ENCODE measurements at regions not wholly inside any gene's neighbourhood (a gene's known extent, or its start where the extent isn't known, plus 50 kb on each side); places are given as distances from the start of the nearest gene placed in this dataset.

DNA sequence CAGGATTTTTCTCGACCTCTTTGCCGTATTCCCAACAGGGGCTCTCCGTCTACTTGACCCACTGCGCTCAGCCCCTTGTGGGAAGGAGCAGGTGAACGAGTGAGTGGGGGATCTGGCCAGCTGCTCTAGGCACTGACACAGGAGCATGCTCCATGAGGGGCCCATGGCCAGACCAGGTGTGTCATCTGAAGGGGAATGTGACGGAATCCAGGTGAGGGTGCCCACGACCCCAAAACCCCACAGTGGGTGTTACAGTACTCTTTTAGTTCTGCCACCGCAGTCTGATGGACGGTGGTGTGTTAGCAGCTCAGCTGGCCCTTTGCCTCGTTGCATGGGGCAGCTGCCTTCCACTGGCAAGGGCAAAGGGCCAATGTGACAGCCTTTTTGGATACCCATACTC is 601.4 kb upstream of the NCAM2 start:
- TF ChIP-seq, protein P1, sequence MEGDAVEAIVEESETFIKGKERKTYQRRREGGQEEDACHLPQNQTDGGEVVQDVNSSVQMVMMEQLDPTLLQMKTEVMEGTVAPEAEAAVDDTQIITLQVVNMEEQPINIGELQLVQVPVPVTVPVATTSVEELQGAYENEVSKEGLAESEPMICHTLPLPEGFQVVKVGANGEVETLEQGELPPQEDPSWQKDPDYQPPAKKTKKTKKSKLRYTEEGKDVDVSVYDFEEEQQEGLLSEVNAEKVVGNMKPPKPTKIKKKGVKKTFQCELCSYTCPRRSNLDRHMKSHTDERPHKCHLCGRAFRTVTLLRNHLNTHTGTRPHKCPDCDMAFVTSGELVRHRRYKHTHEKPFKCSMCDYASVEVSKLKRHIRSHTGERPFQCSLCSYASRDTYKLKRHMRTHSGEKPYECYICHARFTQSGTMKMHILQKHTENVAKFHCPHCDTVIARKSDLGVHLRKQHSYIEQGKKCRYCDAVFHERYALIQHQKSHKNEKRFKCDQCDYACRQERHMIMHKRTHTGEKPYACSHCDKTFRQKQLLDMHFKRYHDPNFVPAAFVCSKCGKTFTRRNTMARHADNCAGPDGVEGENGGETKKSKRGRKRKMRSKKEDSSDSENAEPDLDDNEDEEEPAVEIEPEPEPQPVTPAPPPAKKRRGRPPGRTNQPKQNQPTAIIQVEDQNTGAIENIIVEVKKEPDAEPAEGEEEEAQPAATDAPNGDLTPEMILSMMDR (conservative IDR thresholded peaks at IDR 0.05; ENCODE audit: low read depth, low read length) = no peak
- no peak overlapping the region for H3K4me3 ChIP-seq (ENCODE audit: low read depth, low read length)
- no peak for DNase-seq (ENCODE audit: low read depth)

DNA sequence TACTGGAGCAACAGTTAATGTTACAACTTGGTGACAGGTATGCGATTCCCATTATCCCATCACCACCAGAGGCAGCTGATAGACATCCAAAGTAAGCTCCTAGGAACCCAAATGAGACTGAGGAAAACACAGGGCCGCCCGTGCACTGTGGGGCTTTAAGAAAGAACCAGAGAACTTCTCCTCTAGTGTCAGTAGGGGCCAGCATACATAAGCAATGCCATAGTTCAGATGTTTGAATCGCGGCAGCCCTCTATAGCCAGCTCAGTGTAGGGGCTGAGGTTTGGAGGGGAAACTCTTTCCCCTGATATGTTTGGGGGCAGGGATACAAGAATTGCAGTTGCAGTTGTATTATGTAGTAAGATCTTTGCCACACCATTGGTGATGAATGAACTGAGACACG is 593.3 kb upstream of the NCAM2 start:
- H3K4me3 ChIP-seq (ENCODE audit: low read depth, low read length) = no peak overlapping the region
- no peak for DNase-seq (ENCODE audit: low read depth)
- TF ChIP-seq, protein P1 (conservative IDR thresholded peaks at IDR 0.05; ENCODE audit: low read depth, low read length) = no peak

DNA sequence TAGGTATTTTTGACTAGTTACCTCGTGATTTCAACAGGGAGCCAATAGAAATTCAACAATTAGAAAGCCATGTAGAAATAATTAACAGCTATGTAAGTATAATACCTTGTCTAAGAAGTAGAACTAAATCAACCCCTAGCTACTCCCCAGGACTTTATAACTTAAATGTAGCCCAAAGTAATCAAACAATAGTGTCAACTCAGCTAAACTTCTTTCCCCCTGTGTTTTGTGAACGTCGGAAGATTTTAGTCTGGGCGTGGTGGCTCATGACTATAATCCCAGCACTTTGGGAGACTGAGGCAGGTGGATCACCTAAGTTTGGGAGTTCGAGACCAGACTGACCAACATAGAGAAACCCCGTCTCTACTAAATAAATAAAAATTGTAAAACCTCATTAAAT is 579.9 kb upstream of the NCAM2 start:
- DNase-seq (ENCODE audit: low read depth) = no peak
- TF ChIP-seq, protein P1 (conservative IDR thresholded peaks at IDR 0.05; ENCODE audit: low read depth, low read length) = no peak

DNA sequence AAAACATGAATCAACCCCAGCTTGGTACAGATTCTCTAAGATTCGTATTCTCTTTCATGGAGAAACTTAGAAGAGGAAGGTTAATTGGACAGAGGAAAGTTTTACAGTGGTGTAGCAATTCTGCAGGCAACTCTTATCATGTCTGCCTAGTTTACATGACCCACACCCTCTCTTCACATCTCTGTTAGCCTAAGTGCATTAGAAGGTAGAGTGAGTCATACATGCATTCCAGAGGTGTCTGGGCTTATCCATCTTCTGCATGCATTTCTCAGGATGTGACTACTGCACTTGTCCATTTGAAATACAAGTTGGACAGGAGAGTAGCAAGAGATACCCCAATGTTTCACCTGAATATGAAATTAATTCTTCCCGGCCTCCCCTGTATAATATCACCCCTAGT is 578.4 kb upstream of the NCAM2 start:
- TF ChIP-seq, protein P1 (conservative IDR thresholded peaks at IDR 0.05; ENCODE audit: low read depth, low read length) = no peak
- DNase-seq (ENCODE audit: low read depth) = no peak
- H3K4me3 ChIP-seq (ENCODE audit: low read depth, low read length) = no peak overlapping the region

More for the DNA sequence above, 579.9 kb upstream of the NCAM2 start:
- H3K4me3 ChIP-seq (ENCODE audit: low read depth, low read length) = no peak overlapping the region

DNA sequence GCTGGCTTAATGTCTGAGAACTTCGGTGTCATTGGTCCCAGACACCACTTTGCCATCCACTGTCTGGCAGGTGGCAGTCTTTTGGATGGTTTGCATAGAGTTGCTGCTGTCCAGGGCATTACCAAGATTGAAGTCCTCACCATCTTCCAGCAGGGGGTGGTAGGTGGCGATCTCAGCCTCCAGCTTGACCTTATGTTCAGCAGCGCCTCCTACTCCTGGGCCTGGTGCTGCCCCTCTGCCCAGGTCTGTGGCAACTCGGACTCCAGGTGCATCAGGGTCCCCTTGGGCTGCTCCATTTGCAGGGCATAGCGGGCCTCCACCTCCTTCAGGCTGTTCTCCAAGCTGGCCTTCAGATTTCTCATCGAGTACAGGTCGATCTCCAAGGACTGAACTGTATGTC is 573.3 kb upstream of the NCAM2 start:
- H3K4me3 ChIP-seq (ENCODE audit: low read depth, low read length) = no peak overlapping the region
- DNase-seq (ENCODE audit: low read depth) = no peak
- TF ChIP-seq, protein P1 (conservative IDR thresholded peaks at IDR 0.05; ENCODE audit: low read depth, low read length) = no peak

DNA sequence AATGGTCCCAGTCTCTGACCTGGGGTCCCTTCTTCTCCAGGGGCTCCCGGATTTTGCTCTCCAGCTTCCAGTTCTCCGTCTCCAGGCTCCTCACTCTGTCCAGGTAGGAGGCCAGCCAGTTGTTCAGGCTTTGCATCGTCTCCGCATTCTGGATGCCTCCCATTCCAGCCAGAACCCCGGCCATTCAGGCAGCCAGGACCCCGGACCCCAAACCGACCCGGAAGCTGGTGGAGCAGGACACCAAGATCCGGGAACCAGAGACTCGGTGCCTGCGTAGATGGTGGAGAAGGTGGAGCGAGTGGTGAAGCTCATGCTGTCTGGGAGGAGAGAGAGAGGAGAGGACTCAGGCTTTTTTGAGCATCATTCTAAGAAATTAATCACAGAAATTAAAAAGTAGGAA is 572.4 kb upstream of the NCAM2 start:
- DNase-seq (ENCODE audit: low read depth) = no peak
- TF ChIP-seq, protein P1 (conservative IDR thresholded peaks at IDR 0.05; ENCODE audit: low read depth, low read length) = no peak

DNA sequence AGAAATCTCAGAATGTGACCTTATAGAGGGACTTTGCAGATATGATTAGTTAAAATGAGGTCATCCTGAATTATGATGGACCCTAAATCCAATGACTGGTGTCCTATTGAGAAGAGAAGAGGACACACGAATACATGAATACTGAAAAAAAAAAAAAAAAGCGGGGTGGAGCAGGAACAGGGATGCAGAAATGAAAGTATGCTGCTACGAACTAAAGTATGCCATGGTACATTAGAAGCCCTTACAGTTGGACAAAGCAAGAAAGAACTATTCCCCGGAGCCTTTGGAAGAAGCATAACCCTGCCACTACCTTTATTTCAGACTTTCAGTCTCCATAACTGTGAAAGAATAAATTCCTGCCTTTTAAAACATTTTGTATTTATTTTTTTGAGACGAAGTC is 557.9 kb upstream of the NCAM2 start:
- no peak overlapping the region for H3K4me3 ChIP-seq (ENCODE audit: low read depth, low read length)
- DNase-seq (ENCODE audit: low read depth) = no peak
- TF ChIP-seq, protein P1 (conservative IDR thresholded peaks at IDR 0.05; ENCODE audit: low read depth, low read length) = no peak

More for the DNA sequence above, 572.4 kb upstream of the NCAM2 start:
- no peak overlapping the region for H3K4me3 ChIP-seq (ENCODE audit: low read depth, low read length)

Measured in epithelial cell of proximal tubule (primary cell).